ENCODE measurements at regions not wholly inside any gene's neighbourhood (a gene's known extent, or its start where the extent isn't known, plus 50 kb on each side); places are given as distances from the start of the nearest gene placed in this dataset.

DNA sequence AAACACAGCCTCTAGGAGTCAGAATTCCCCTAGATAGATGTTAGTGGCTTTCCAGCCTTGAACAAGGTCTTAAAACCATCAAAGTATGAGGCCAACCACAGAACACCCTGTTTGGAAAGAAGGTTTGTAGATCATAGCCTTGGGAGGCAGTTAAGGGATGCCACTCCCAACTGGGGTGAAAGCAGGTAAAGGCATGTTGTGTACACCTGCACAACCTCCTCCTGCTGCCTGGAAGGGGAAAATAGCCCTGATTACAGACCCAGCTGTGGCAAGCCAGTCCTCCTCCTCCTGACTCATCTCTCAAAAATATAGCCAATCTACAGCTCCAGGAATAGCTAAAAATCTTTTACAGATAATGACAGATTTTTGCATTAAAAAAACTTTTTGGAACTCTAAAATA, 108.1 kb downstream of the RBM43 start:
- no peak for DNase-seq

GRCh38 chr2:151150331-151151320, 111.0 kb downstream of the RBM43 start:
- DNase-seq = no peak

- no peak for DNase-seq
Observed at GRCh38 chr2:151138507-151138906, 123.2 kb downstream of the RBM43 start.

DNA sequence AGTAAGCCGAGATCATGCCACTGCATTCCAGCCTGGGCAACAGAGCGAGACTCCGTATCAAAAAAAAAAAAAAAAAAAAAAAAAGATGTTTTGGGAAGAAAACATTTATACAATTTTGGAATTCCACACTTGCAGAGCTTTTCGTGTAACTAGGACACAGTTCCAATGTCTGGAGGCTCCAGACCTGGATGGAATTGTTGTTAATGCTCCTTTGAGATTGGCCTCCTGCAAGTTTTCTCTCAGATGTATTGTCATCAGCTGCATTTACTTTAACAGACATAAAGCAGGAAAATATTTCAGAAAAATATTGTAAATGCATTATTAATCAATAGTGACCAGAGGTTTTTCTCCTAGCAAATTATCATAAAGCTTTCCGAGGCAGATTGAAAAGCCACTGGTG, 124.1 kb downstream of the RBM43 start:
- no peak for DNase-seq

- peak in 1 of 2 experiments; percentile 7 for DNase-seq
Observed at GRCh38 chr2:151120011-151120410, 141.7 kb downstream of the RBM43 start.

- no peak for DNase-seq
Observed at GRCh38 chr2:151119374-151119773, 142.3 kb downstream of the RBM43 start.

- no peak for DNase-seq
Observed at GRCh38 chr2:151118269-151118668, 143.4 kb downstream of the RBM43 start.

DNA sequence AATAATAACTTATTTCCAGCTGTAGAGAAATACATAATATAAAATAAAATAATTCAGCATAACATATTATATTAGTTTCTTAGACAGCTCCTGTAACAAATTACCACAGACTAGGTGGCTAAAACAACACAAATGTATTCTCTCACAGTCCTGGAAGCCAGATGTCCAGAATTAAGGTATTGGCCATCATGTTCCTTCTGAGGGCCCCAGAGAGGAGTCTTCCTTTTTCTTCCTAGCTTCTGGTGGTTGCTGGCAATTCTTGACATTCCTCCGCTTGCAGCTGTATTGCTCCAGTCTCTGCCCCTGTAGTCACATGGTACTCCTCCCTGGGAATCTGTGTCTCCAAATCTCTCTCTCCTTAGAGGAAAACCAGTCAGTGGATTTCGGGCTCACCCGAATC, 146.8 kb downstream of the RBM43 start:
- DNase-seq = no peak

GRCh38 chr2:151113318-151113717, 148.3 kb downstream of the RBM43 start:
- DNase-seq = no peak

DNA sequence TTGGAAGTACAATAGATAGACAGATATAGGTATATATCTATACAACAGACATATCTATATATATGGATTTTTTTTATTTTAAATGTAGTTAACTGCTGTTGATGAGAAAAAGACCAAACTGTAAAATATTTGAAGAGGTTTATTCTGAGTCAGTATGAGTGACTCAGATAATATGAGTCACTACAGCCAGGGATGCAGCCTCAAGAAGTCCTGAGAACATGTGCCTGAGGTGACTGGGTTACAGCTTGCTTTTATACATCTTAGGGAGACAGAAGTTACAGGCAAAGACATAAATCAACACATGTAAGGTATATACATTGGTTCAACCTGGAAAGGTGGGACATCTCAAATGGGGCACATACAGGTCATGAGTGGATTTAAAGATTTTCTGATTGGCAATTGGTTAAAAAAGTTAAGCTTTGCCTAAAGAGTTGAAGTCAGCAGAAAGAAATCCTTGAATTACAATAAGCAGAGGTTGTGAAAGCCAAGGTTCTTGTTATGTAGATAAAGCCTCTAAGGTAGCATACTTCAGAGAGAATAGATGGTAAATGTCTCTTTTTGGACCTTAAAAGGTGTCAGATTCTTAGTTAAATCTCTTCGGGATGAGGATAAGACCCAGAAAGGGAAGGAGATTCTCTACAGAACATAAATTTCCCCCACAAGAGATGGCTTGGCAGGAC, 149.9 kb downstream of the RBM43 start:
- no peak for DNase-seq

DNA sequence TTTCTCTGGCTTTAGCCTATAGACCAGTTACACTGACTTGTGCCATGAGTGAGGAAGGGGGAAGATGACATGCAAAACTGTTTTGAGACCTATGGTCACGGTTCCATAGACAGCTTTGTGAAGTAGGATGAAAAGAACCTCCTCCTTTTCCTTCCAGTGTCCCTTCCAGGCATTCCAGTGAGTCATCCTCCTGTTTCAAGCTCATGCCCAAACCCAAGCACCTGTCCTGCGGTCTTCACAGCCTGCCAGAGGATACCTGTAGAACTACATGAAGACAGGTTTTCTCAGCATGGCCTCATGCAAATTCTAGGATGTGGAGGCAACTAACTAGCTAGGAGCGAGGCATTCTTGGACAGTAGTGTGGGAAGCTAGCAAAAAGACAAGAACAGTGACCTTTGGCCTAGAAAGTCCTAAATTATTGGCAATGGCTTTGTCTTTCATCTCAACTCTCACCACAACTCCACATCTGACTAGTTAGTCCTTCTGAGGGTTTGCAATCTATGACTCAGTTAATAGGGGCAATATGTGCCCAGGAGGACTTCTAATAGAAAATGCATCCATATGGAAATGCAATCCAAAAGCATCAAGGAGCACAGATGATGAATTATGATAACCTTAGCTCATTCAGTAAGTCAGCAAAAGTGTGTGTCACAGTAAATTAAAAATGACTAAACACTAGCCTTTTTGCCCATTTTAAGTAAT, 154.7 kb downstream of the RBM43 start:
- no peak for DNase-seq

DNA sequence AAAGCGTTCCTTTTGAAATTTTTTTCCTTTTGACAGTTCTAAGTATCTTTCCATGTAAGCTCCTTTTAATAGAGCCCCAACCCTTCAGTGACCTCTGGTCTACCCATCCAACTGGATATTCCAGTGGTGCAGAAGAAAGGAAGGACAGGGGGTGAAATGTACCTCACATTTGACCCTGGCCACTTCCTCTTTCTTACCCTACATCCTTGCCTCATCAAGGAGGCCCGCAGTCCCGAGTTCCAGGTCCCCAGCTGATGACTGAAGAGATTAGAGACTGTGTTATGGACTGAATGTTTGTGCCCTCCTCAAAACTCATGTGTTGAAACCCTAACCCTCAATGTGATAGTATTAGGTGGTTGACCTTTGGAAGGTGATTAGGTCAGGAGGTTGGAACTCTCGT, 158.1 kb downstream of the RBM43 start:
- no peak for DNase-seq

DNA sequence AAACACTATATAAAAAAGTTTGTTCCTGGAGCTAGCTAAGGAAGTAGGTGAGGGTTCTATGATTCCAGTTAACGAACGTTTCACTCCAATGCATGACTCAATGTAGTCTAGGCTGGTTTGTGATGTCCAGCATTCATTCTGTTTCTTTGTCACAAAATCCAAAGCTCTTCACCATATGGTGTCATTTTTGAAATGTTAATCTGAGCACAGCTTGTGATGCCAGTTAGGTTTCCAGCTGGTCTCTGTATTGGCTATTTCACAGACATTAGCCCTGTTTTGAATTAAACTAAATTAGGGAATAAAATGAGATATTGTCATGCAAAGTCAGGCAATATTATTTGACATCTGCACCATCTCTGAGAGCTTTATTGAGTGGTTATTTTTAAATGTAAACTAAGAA, 159.4 kb downstream of the RBM43 start:
- no peak for DNase-seq

DNA sequence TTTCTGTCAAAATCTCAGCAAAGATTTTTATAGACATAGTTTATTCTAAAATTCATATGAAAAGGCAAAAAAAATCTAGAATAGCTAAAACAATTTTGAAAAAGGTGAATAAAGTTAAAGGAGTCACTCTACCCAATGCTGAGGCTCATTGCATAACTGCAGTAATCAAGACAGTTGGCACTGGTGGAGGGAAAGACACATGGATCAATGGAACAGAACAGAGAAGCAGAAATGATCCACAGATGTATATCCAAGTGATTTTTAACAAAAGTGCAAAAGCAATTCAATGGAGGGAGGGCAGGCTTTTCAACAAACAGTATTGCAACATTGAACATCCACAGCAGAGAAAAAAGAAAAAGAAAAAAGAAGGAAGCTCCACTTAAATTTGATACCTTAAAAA, 162.8 kb downstream of the RBM43 start:
- DNase-seq = no peak

DNA sequence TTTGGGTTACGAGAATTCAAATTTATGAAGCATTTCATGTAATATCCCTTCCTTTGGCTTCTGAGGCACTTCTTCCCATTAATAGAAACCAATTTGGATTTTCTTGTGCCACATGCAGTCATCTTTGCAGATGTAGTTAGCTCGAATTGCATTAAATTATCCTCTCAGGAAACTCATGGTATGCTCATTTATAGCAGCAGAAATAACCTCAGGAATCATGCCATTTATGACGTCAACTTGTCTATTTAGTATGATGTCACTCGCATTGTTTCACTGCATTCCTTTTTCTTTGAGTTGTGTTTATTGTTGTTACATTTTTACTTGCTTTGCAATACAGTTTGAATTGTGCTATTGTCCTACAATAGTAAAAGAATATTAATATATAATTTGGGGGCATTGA, 163.8 kb downstream of the RBM43 start:
- no peak for DNase-seq

GRCh38 chr2:151097128-151097527, 164.5 kb downstream of the RBM43 start:
- no peak for DNase-seq

GRCh38 chr2:151096235-151096634, 165.4 kb downstream of the RBM43 start:
- no peak for DNase-seq

GRCh38 chr2:151095463-151095862, 166.2 kb downstream of the RBM43 start:
- DNase-seq = no peak

GRCh38 chr2:151091583-151091982, 170.1 kb downstream of the RBM43 start:
- DNase-seq = no peak

GRCh38 chr2:151087377-151087776, 174.3 kb downstream of the RBM43 start:
- no peak for DNase-seq

DNA sequence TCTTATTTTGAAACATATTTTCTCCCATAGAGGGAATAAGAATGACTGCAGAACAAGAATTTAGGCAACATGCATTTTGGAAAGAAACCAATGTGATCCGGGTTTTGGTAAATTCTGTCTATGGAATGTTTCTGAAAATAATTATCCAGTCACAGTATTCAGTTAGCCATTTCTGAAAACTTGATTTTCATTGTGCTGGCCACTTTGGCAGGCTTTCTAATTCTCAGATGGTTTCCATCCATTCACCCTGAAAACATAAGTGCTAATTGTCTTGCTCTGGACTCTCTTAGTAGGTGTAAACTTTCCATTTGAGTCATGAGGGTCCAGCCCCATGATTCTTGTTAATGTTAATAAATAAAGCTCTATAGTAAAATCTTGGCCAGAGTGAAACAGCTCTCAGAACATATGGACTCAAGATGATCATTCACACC, 176.5 kb downstream of the RBM43 start:
- DNase-seq = no peak

- DNase-seq = no peak
Observed at GRCh38 chr2:151083856-151084795, 177.5 kb downstream of the RBM43 start.
